HG03095 (cell line): ENCODE measurements at regions not wholly inside any gene's neighbourhood (a gene's known extent, or its start where the extent isn't known, plus 50 kb on each side); places are given as distances from the start of the nearest gene placed in this dataset.
"Not testable (repeated sequence)": the region's sequence is repeated elsewhere in the genome, so short reads cannot be mapped to it uniquely, and the experiment has no call there.

ENCODE experiments used
- ATAC-seq: cut with Tn5 transposase; IDR thresholded peaks from one replicate; pipeline ENCODE4 v1.9.1; 2021; ENCODE audit warnings: moderate library complexity; ENCODE audit not compliant: unreplicated experiment

DNA sequence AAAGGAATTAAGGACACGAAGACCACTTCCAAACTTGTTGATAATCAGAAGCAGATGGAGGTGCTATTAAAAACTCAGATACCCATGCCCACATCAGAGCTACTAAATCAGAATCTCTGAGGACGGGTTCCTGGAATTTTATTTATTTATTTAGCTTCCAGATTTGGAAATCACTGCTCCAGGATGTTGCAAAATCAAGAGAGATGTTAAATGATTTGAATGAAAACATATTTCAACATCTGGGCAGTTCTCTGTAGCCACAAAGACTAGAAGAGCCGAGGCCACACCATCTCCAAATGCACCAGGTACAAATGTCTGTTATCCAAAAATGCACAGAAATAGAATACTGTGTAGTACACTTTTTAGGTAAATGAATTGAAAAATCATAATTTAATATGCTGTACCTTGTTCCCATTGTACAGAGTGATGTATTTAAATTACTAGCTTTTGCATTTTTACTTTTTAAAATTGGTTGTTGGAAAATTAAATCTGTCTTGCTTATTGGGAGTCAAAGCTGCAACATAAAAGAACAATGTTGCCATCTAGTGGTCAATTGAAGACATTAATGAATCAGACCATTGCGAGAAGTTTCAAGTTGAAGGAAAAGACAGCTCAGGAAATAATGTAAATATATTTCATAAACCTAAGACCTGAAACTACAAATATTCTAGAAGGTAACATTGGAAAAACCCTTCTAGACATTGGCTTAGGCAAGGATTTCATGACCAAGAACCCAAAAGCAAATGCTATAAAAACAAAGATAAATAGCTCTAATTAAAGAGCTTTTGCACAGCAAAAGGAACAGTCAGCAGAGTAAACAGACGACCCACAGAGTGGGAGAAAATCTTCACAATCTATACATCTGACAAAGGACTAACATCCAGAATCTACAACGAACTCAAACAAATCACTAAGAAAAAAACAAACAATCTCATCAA lies 151.3 kb upstream of the TTC29 start:
- ATAC-seq = no peak

DNA sequence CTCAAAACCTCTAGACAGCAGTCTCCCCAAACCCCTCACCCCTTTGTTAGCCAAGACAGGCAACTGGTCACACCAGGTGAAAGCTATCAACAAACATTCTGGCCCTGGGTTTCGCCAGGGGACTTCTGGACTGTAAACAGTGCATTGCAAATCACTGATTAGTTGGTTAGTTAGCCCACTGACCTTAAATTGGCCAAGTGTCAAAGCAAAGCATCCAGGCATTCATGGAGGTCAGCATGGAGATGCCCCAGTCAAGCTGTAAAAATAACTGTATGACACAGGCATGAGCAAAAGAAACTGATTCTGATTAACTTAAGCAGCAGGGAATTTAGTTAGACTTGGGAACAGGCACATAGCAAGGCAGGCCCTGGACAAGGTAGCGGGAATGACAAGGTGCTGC lies 156.0 kb upstream of the TTC29 start:
- no peak for ATAC-seq

DNA sequence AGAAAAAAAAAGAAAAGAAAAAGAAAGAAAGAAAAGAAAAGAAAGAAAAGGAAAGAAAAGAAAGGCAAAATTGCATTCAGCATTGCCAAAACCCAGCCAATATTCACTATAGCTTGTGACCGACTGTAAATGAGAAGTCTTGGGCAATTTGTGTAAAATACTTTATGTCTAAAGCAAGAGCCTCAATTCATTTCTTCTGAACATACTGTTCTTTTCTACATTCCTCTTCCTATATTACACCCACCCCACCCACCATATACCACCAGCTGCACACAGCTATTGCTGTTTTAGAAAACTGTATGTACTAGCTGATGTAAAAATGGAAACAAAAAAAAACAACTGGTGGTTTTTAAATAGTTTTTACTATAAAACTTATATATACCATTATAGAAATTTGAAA lies 156.9 kb upstream of the TTC29 start:
- no peak for ATAC-seq

DNA sequence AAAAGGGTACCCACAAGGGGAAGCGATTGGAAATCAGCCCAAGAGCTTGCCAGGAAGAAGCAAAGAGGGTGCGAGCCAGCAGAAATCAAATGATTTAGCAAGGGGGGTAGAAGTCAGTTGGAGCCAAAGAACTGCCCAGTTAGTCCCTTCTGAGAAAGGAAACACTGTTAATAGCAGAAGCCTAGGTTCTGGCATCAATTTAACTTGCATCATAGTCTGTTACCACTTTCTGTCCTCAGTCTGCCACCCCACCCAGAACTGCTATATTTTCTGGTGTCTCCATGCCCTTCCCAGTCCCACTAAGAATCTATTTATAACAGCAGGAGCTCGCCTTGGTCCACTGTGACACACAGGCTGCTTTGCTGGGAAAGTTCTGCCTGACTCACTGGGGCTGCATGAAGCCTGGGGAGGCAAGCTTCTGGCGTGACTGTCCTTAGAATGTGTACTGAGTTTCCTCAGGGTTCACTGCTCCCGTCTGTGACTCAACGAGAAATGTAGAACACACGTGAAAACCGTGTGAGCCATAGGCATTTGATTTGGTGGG lies 157.8 kb upstream of the TTC29 start:
- ATAC-seq = no peak

DNA sequence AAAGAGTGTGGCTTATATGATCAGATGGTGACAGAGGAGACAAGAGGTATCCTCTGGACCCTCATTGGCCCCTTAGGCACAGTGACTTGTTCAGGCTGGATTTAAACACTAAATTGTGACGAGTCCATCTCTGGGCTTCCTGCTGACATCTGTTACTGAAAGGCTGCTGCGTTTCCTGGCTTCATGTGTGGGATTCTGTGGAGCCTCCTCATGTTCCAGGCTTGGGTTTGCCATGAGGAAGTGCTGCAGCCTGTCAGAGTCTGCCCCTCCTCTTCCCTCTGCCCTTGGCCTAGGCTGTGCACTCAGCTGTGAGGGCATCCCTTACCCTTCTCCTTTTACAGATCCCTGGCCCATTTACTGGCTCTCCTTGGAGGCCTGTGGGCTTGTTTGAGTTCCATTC lies 159.1 kb upstream of the TTC29 start:
- ATAC-seq = no peak

DNA sequence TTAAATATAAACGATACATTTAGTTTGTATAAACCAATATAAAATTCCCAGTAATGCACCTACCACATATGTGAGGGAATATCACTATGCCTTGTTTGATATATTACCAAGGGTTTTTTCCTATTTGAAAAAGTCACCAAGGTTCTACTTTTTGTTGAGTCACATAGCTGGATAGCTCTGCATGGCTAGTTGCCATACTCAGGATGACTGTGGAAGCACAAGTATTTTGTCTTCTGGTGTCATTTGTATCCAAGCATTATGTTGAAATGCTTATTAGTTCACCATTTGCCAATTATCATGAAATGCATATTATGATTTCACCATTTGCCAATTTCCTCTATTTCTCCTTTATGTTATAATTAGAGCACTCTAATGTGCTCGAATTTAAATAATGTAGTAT lies 162.7 kb upstream of the TTC29 start:
- ATAC-seq = no peak

DNA sequence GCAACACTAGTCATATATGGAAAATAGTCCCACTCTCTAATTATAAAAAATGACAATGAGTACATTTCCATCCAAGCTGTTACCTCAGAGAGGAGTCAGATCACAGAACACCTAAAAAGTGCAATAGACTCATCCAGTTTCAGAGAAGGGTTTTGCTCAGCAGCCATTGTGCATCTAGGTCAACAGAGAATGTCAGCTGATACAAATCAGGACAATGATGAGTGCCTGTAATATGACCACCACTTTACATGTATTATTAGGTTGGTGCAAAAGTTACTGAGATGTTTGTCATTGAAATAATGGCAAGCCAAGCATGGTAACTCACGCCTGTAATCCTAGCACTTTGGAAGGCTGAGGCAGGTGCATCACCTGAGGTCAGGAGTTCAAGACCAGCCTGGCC lies 164.1 kb upstream of the TTC29 start:
- ATAC-seq = no peak

DNA sequence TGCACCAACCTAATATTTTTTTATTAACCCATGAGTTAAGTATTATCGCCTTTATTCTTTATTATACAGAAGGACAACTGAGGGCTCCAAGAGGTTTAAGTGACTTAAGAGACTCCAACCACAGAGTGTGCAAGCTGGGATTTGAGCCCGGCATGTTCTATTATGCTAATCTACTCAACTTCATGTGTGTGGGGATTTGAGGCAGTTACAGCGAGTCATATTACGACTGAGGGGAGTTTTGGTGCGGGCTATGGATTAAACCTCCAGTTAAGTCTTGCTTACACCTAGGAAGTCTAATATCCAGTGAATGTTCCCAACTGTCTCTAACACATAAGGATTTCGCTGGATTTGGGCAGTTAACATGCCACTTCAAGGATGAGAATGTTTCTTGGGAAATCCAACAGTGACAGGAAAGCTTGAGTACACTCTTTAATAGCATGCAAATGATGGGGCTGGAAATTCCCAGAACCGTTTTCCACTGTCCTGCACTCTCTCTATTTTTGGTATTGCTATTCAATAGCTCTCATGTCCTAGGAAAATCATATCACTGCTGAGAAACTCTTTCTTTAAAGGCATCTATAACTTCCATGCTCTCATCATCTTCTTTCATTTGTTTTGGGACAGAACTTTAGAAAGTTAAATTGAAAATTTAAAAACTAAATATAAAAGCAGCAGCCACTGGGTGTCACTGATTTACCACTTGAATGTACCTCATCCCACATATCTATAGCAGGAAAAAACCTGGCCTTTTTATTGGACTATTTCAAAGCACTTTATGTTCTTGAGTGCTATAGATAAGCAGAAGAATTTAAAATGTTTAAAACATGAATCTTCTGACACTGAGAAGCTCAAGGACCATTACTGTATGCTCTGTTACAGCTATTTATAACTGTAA lies 165.1 kb upstream of the TTC29 start:
- no peak for ATAC-seq

DNA sequence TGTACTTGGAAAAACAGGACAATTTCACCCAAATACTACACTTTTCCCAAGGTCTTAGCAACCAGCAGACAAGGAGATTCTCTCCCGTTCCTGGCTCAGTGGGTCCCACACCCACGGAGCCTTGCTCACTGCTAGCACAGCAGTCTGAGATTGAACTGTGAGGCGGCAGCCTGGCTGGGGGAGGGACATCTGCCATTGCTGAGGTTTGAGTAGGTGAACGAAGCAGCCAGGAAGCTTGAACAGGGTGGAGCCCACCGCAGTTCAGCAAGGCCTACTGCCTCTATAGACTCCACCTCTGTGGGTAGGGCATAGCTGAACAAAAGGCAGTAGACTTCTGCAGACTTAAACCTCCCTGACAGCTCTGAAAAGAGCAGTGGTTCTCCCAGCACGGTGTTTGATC lies 166.5 kb upstream of the TTC29 start:
- ATAC-seq = not testable (repeated sequence)

DNA sequence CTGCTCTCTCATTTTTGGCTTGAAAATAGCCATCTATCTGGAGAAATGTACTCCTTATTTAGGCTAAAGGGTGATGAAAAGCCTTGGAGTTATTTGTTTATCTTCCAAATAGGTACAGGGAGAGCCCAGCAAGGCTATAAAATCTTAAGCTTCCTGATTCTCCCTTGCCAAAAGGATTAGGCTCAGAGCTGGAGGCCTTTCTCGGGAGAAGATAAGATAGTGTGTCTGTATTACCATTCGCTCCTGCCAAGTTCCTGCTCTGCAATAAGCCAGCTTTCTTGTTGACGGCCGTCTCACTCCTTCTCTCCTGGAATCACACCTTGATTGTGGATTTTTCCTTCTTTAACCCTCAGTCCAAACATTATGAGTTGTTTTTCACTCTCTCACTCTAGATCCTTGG lies 171.8 kb upstream of the TTC29 start:
- ATAC-seq = no peak

DNA sequence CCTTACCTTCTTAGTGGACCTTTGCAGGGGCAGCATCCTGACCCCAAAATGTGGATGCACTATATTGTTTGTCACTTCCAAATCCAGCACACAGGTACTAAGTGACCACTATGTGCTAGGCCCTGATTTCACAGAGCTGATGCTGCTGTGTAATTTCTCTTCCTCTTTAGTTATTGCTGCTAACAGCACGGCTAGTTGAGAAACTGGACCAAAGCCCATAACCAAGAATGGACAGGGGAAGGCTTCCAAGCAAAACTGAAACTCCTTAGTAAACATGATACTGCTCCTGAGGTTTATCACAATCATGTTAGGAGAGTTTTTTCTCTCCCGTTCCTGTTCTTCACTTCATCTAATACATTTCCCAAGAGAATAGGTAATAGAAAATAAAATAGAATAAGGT lies 172.9 kb upstream of the TTC29 start:
- ATAC-seq = no peak

DNA sequence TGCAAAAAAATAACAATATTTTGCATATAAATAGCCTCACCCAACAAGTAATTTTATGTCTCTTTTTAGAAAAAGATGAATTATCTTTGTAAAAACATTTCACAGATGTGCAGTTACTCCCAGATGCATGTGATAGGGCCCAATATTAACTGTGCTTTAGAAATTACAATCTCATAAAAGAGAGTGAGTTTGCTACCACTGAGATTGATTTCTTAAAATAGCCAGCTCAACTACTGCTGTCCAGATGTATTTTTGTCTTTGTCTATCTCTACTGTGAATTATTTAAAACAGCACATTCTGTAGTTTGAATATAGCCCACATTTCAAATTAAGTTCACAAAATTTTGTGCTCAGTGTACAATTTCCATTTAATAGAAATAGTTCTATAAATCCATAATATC lies 177.0 kb upstream of the TTC29 start:
- no peak for ATAC-seq

DNA sequence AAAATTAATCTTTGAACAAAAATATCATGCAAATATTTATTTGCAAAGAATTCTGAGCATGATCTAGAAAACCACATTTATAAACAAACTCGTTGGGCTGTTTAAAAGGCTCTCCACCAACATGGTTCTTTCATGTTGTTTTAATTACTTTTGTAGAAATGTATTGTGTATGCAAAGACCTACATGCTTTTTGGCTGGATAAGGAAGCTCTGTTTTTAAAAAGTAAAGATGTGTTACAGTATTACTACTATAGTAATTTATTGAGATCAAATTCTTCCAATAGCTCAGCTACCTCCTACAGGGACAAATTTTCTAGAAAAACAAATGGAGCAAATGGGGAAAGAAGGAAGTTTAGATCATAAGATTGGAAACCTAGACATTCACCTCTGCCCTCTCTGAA lies 177.5 kb upstream of the TTC29 start:
- ATAC-seq = no peak

DNA sequence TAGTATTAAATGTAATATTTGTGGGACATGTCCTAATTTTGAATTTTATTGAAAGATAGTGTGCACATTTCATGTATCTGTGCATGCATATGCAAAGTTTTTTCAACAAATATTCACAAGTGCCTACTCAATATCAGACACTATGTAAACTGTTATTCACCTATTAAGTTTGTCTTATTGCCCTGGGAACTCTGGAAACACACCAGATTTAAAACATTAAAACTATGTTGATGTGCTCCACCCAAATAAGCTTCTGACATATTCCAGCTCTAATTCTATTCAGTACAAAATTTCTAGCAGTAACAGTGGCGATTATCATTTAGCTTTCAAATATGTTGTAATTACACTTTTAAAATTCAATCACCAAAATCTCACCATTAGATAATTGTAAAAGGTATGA lies 183.1 kb upstream of the TTC29 start:
- no peak for ATAC-seq

DNA sequence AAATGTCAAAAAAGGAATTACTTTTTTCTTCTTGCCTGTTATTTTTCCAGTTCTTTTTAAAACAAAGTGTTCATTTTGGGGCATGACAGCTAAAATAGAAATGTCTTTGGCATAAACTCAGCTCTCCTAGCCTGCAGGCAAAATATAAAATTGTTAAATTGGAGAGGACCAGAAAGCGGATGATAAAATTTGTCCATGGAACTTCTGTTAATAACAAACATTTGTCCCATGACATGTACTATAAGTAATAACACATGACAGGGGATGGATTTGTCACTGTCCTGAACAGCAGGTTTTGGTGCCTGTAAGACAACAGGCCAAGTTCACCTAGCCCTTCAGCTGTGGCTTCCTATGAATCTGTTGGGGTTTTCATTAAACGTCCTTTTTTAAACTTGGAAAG lies 184.0 kb upstream of the TTC29 start:
- no peak for ATAC-seq

DNA sequence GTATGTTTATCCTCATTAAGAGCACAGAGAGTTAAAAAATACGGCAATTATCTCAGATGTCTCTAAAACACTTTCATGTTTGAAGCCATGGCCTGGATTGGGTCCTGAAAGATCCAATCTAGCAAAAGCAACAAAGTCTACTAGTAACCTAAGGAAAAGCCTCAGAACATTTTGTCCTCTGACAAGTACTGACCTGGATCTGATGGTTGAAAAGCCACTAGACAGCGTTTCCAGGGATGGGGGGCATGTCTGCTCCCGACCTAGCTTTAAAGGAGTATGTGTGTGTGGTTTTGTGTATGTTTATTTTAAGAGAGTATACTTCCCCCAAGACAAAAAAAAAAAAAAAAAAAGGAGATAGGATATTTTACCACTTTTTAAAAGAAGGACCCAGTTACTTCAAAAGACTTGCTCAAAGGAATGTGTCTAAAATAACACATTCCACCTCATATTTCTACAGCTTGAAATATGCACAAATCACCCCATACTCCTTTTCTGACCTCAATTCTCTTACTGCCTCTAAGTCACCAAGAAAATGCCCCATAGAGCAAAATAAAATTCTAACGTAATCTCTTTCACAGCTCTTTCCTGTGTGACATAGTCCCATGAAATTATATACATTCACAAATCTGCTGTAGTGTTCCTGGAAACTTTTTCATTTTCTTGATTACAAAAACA lies 189.0 kb upstream of the TTC29 start:
- no peak for ATAC-seq

DNA sequence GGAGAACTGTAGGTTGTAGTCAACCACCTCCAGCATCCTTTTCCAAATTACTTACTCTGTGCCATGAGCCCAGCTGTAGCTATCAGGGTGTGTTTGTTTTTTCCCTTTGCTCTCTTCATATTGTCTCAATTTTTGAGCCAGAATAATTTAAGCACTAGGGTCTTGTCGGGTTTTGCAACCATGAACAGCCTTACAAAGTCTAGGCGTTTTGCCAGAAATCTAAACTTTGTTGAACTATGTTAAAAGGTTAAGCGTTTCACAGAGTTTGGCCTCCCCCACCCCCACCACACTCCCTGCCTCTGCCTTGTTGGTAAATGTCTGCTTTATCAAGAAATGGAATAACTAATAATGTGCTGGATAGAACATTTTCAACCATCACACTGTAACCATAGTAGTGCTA lies 190.6 kb upstream of the TTC29 start:
- ATAC-seq = no peak

DNA sequence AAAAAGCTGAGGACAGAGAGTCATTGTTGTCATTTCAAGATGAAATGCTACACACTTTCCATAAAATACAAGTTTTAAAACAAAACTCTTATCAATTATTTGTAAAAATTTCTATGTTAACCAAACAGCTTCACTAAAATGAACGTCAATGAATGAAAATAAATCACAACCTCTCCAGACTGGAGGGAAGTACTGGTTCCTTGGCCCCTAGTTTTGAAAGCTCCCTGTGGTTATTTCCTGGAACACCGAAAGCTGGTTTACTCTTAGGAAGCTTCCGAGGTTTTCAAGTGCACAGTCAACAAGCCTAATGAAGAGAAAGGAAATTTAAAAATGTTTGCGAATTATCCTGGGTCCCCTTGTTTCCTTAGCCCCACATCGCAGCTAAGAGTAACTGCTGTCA lies 191.1 kb upstream of the TTC29 start:
- no peak for ATAC-seq

DNA sequence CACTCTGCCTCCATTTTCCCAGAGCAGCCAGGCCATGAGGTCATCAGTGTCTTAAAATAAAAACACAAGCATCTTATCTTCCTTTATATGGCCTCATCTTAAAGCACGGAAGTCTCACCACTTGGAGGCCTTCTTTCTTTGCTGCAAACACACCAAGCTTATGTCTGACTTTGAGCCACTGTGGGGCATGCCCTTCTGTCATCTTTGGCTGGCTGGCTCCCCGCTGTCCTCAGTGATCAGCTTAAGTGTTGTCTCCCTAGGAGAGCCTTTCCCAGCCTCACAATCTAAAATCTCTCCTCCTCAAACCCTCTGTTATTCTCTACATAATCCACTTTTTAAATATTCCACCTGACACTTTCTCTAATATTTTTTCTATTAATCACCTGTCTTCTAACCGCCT lies 191.6 kb upstream of the TTC29 start:
- ATAC-seq = no peak

DNA sequence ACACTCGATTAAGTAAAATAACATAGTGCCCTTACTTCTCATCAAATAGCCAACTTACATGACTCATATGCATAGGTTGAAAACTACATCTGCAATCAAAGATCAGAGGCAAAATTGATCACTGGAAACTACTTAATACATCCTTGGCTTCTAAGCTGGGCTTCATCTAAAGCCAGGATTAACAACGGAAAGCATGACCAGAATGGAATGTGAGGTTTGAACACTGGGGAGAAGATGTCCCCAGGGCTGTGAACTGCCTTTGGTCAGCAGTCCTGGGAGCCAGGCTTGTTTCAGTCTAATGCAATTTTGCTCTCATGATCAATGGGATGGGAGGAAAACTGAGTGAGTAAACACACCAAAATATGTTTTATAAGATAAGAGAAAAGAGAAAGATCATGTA lies 192.5 kb upstream of the TTC29 start:
- ATAC-seq = no peak
